GM12892 (cell line): ENCODE measurements at regions not wholly inside any gene's neighbourhood (a gene's known extent, or its start where the extent isn't known, plus 50 kb on each side); places are given as distances from the start of the nearest gene placed in this dataset.
"Not testable (repeated sequence)": the region's sequence is repeated elsewhere in the genome, so short reads cannot be mapped to it uniquely, and the experiment has no call there.

Source experiments
- POLR2A ChIP-seq: IDR thresholded peaks from 2 replicates; pipeline ENCODE4 v1.6.1; 2011; ENCODE audit warnings: low read depth, low read length, control low read depth
- POLR2AphosphoS5 ChIP-seq: IDR thresholded peaks from 2 replicates; pipeline ENCODE4 v1.6.1; 2011; ENCODE audit warnings: low read depth, low read length, control low read depth

GRCh38 chr9:41359116-41359515, 170.0 kb upstream of the ZNG1F start:
- not testable (repeated sequence) for TF ChIP-seq POLR2A, POLR2AphosphoS5
